Endothelial cell of umbilical vein (primary cell): ENCODE measurements at regions not wholly inside any gene's neighbourhood (a gene's known extent, or its start where the extent isn't known, plus 50 kb on each side); places are given as distances from the start of the nearest gene placed in this dataset.

Experiments used
- EZH2 ChIP-seq: IDR thresholded peaks from 2 replicates; pipeline ENCODE4 v1.6.1; 2012; ENCODE audit warnings: borderline replicate concordance, low read depth, mild to moderate bottlenecking, moderate library complexity, low read length, inconsistent platforms; ENCODE audit not compliant: severe bottlenecking
- GATA2 ChIP-seq: IDR thresholded peaks from 2 replicates; pipeline ENCODE4 v1.7.0; 2011; ENCODE audit warnings: low read depth, mild to moderate bottlenecking, moderate library complexity, mixed read lengths, low read length; ENCODE audit not compliant: insufficient read length, insufficient read depth
- JUN ChIP-seq: IDR thresholded peaks from 2 replicates; pipeline ENCODE4 v1.6.1; 2011; ENCODE audit warnings: borderline replicate concordance, low read depth; ENCODE audit not compliant: insufficient read length, insufficient read depth
- POLR2A ChIP-seq: IDR thresholded peaks from 2 replicates; pipeline ENCODE4 v1.6.1; 2012; ENCODE audit warnings: low read depth, mild to moderate bottlenecking, control low read depth, low read length
- POLR2AphosphoS5 ChIP-seq: IDR thresholded peaks from 2 replicates; pipeline ENCODE4 v1.6.1; 2012; ENCODE audit warnings: low read depth, mild to moderate bottlenecking, control low read depth, low read length, moderate library complexity; ENCODE audit not compliant: insufficient read depth
- TF ChIP-seq, protein P1 (sequence below), 2 donors: IDR thresholded peaks; 1 replicate in 1 of 2; 2 replicates in 1 of 2; pipeline ENCODE4 v1.5.1; 2011; ENCODE audit warnings: low read length in 2 of 2, mild to moderate bottlenecking in 2 of 2, moderate library complexity in 2 of 2, control low read depth in 1 of 2, inconsistent platforms in 1 of 2, low read depth in 1 of 2; ENCODE audit not compliant: insufficient read depth in 1 of 2; ENCODE audit errors: extremely low read depth in 1 of 2
- TF ChIP-seq, protein P2 (sequence below): IDR thresholded peaks from 2 replicates; pipeline ENCODE4 v1.6.1; 2011; ENCODE audit not compliant: insufficient read depth, insufficient read length

DNA sequence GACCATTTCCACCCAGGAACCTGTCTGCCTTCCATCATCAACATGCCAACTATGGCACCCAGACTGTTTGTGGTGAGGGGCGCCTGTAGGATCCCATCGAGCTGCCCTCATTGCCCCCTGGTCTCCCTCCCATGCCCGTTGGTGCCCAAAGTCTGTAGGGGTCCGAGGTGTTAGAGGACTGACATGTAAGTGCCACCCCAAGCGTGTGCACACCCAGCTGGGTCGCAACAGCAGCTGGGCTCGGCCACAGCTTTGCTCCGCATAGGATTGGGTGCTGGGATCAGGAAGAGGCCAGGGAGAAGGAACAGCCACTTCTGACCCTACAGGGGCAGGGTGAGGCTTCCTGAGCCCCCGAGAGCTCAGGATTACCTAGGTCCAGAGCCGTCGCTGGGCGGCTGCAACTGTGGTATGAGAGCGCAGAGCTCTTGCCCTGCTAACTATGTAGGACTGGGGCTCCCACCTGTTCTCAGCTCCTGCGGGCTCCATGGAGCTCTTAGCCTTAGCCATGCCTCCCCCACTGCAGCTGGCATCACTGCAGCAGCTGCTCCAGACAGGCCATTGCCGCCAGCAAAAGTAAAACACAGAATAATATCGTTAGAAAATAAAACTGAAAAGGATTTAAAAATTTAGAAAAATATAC is 1160.3 kb downstream of the FSTL5 start:
- TF ChIP-seq, protein P1, sequence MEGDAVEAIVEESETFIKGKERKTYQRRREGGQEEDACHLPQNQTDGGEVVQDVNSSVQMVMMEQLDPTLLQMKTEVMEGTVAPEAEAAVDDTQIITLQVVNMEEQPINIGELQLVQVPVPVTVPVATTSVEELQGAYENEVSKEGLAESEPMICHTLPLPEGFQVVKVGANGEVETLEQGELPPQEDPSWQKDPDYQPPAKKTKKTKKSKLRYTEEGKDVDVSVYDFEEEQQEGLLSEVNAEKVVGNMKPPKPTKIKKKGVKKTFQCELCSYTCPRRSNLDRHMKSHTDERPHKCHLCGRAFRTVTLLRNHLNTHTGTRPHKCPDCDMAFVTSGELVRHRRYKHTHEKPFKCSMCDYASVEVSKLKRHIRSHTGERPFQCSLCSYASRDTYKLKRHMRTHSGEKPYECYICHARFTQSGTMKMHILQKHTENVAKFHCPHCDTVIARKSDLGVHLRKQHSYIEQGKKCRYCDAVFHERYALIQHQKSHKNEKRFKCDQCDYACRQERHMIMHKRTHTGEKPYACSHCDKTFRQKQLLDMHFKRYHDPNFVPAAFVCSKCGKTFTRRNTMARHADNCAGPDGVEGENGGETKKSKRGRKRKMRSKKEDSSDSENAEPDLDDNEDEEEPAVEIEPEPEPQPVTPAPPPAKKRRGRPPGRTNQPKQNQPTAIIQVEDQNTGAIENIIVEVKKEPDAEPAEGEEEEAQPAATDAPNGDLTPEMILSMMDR (IDR thresholded peaks at IDR 0.05; ENCODE audit: extremely low read depth in 1 of 2, insufficient read depth in 1 of 2, low read depth in 1 of 2, low read length in 2 of 2) = no peak
- TF ChIP-seq, protein P2, sequence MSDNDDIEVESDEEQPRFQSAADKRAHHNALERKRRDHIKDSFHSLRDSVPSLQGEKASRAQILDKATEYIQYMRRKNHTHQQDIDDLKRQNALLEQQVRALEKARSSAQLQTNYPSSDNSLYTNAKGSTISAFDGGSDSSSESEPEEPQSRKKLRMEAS = no peak
- TF ChIP-seq EZH2 (no peak), POLR2A (no peak), POLR2AphosphoS5 (no peak), GATA2 (no peak), JUN (no peak)
